GM23338 (cell line): ENCODE measurements at regions not wholly inside any gene's neighbourhood (a gene's known extent, or its start where the extent isn't known, plus 50 kb on each side); places are given as distances from the start of the nearest gene placed in this dataset.

Experiments used
- ATAC-seq: fragments of 200-7000 bp; cut with Tn5 transposase; 3 replicates; pipeline ENCODE4 v1.9.1; 2020
- DNase-seq: peaks from one replicate; pipeline ENCODE4 v3.0.0-alpha.2; 2015; ENCODE audit warnings: low spot score
- H2AFZ ChIP-seq: fragments of 200-600 bp; sonication (generic); 2 replicates; pipeline ENCODE4 v1.8.0; 2016; ENCODE audit warnings: antibody characterized with exemption, mild to moderate bottlenecking, moderate library complexity
- H3F3A ChIP-seq: fragments of 200-600 bp; sonication (generic); replicated peaks from 2 replicates; pipeline ENCODE4 v1.8.0; 2017; ENCODE audit warnings: antibody characterized with exemption, mixed run types, low read depth
- H3K27ac ChIP-seq: fragments of 200-600 bp; sonication (generic); 2 replicates; pipeline ENCODE4 v1.6.1; 2016; ENCODE audit warnings: low read depth
- H3K27me3 ChIP-seq: fragments of 200-600 bp; sonication (generic); 2 replicates; pipeline ENCODE4 v1.8.0; 2016; ENCODE audit warnings: mild to moderate bottlenecking, mixed run types, moderate library complexity; ENCODE audit not compliant: insufficient read depth
- H3K36me3 ChIP-seq: fragments of 200-600 bp; sonication (generic); 2 replicates; pipeline ENCODE4 v1.8.0; 2016; ENCODE audit warnings: mild to moderate bottlenecking; ENCODE audit not compliant: insufficient read depth
- H3K4me1 ChIP-seq: fragments of 200-600 bp; sonication (generic); 2 replicates; pipeline ENCODE4 v1.8.0; 2016; ENCODE audit warnings: mild to moderate bottlenecking, moderate library complexity; ENCODE audit not compliant: insufficient read depth
- H3K4me2 ChIP-seq: fragments of 200-600 bp; sonication (generic); 2 replicates; pipeline ENCODE4 v1.7.1; 2017; ENCODE audit warnings: mixed run types
- H3K4me3 ChIP-seq: fragments of 200-600 bp; sonication (generic); 2 replicates; pipeline ENCODE4 v1.6.1; 2016; ENCODE audit warnings: mixed run types
- H3K79me2 ChIP-seq: fragments of 200-600 bp; sonication (generic); replicated peaks from 2 replicates; pipeline ENCODE4 v1.8.0; 2017; ENCODE audit warnings: mild to moderate bottlenecking; ENCODE audit not compliant: insufficient read depth
- H3K9me2 ChIP-seq: fragments of 200-600 bp; sonication (generic); 2 replicates; pipeline ENCODE4 v1.8.0; 2017; ENCODE audit not compliant: insufficient read depth
- H4K20me1 ChIP-seq: fragments of 200-600 bp; sonication (generic); replicated peaks from 2 replicates; pipeline ENCODE4 v1.8.0; 2017; ENCODE audit warnings: mild to moderate bottlenecking; ENCODE audit not compliant: insufficient read depth
- H3K27ac Mint-ChIP-seq: 2 replicates; pipeline ENCODE4 v1.8.0; 2020; ENCODE audit warnings: inconsistent platforms, mild to moderate bottlenecking, moderate library complexity, mixed read lengths
- H3K27me3 Mint-ChIP-seq: 3 replicates; pipeline ENCODE4 v1.8.0; 2022; ENCODE audit warnings: low read depth, mild to moderate bottlenecking, moderate library complexity, mixed read lengths, inconsistent platforms; ENCODE audit not compliant: insufficient read depth, poor library complexity
- H3K36me3 Mint-ChIP-seq: 3 replicates; pipeline ENCODE4 v1.8.0; 2021; ENCODE audit warnings: low read depth, mild to moderate bottlenecking, inconsistent platforms, moderate library complexity, mixed read lengths
- H3K4me1 Mint-ChIP-seq: 3 replicates; pipeline ENCODE4 v1.8.0; 2020; ENCODE audit warnings: mild to moderate bottlenecking, inconsistent platforms, mixed read lengths
- H3K4me3 Mint-ChIP-seq: 3 replicates; pipeline ENCODE4 v1.8.0; 2021; ENCODE audit warnings: moderate library complexity, mild to moderate bottlenecking, inconsistent platforms, mixed read lengths
- H3K9me3 Mint-ChIP-seq: 3 replicates; pipeline ENCODE4 v1.8.0; 2020; ENCODE audit warnings: moderate library complexity, mild to moderate bottlenecking, inconsistent platforms, mixed read lengths
- CREB1 ChIP-seq: fragments of 250-450 bp; sonication (Bioruptor Pico); IDR thresholded peaks from 2 replicates; pipeline ENCODE4 v1.5.0; 2020; ENCODE audit warnings: low read depth, mild to moderate bottlenecking, moderate library complexity
- CTCF ChIP-seq, 2 experiments: fragments of 200-600 bp in 1 of 2; sonication (generic) in 1 of 2; conservative IDR thresholded peaks; 2 replicates each; pipeline versions ENCODE4 v1.5.1 to v1.6.1; 2016 to 2017; ENCODE audit warnings: antibody characterized with exemption in 2 of 2, low read depth in 2 of 2, mild to moderate bottlenecking in 2 of 2, moderate library complexity in 1 of 2
- ETS1 ChIP-seq: IDR thresholded peaks from 2 replicates; pipeline ENCODE4 v1.6.1; 2016; ENCODE audit warnings: antibody characterized with exemption
- EZH2 ChIP-seq: fragments of 200-600 bp; sonication (generic); IDR thresholded peaks from one replicate; pipeline ENCODE4 v1.8.0; 2017; ENCODE audit warnings: antibody characterized with exemption, mild to moderate bottlenecking, low read depth; ENCODE audit not compliant: unreplicated experiment
- EZH2phosphoT487 ChIP-seq: fragments of 200-600 bp; sonication (generic); IDR thresholded peaks from one replicate; pipeline ENCODE4 v1.8.1; 2018; ENCODE audit warnings: antibody characterized with exemption; ENCODE audit not compliant: unreplicated experiment
- NANOG ChIP-seq: IDR thresholded peaks from 2 replicates; pipeline ENCODE4 v1.6.1; 2016; ENCODE audit warnings: antibody characterized with exemption, borderline replicate concordance
- POLR2AphosphoS5 ChIP-seq: IDR thresholded peaks from 2 replicates; pipeline ENCODE4 v1.6.1; 2016; ENCODE audit warnings: antibody characterized with exemption, low read depth
- STAT1 ChIP-seq: IDR thresholded peaks from one replicate; pipeline ENCODE4 v1.6.1; 2016; ENCODE audit warnings: antibody characterized with exemption; ENCODE audit not compliant: unreplicated experiment
- ZNF114 ChIP-seq: fragments of 250-450 bp; sonication (Bioruptor Pico); IDR thresholded peaks from 2 replicates; pipeline ENCODE4 v1.5.0; 2020; ENCODE audit warnings: mild to moderate bottlenecking, moderate library complexity
- ZNF462 ChIP-seq: fragments of 250-450 bp; sonication (Bioruptor Pico); IDR thresholded peaks from 2 replicates; pipeline ENCODE4 v1.5.0; 2020; ENCODE audit warnings: mild to moderate bottlenecking, moderate library complexity

GRCh38 chr2:12321886-12322285 lies 394.9 kb upstream of the TRIB2 start:
- Histone ChIP-seq H4K20me1 (no peaks in the 10 kb centered on the region), H3K27ac (no peak overlapping the region), H3F3A (no peaks in the 10 kb centered on the region), H3K27me3 (no peaks in the 10 kb centered on the region), H3K4me3 (no peak overlapping the region), H2AFZ (no peak overlapping the region), H3K4me2 (no peak overlapping the region), H3K36me3 (no peaks in the 10 kb centered on the region), H3K4me1 (no peaks in the 10 kb centered on the region), H3K79me2 (no peaks in the 10 kb centered on the region), H3K9me2 (peaks cover 10% of the 10 kb centered on the region; the same call in 1 of the 2 replicates)
- Mint-ChIP-seq H3K4me1 (no peaks in the 10 kb centered on the region; the same call in none of the 3 replicates), H3K27ac (no peak overlapping the region), H3K27me3 (peaks cover under 1% of the 10 kb centered on the region), H3K9me3 (no peaks in the 10 kb centered on the region), H3K36me3 (no peaks in the 10 kb centered on the region; the same call in 2 of the 3 replicates), H3K4me3 (no peak overlapping the region)
- no peak for ATAC-seq
- no peak for DNase-seq
- TF ChIP-seq POLR2AphosphoS5 (no peak), STAT1 (no peak), EZH2phosphoT487 (no peak), ZNF462 (CRISPR knock-in tag) (no peak), ZNF114 (CRISPR knock-in tag) (no peak), EZH2 (no peak), CREB1 (CRISPR knock-in tag) (no peak), CTCF (conservative IDR thresholded peaks at IDR 0.05; ENCODE audit: low read depth in 2 of 2) (no peak), ETS1 (no peak), NANOG (no peak)
